ENCODE measurements at regions not wholly inside any gene's neighbourhood (a gene's known extent, or its start where the extent isn't known, plus 50 kb on each side); places are given as distances from the start of the nearest gene placed in this dataset.

- H3K4me1 ChIP-seq, result no peaks in the 10 kb centered on the region
- no peaks in the 10 kb centered on the region for H3K27me3 ChIP-seq (ENCODE audit: control insufficient read depth, insufficient read depth, low read length)
- H3K9me3 ChIP-seq (ENCODE audit: control insufficient read depth, low read length), result no peaks in the 10 kb centered on the region
- no peaks in the 10 kb centered on the region for H3K36me3 ChIP-seq (ENCODE audit: control insufficient read depth, insufficient read depth, low read length)
- H3K4me3 ChIP-seq (ENCODE audit: low read depth, low read length), result no peak overlapping the region
- no peak overlapping the region for H3K27ac ChIP-seq
- no peak overlapping the region for H3K9ac ChIP-seq
- H2AFZ ChIP-seq, result no peak overlapping the region
- no peak overlapping the region for H3K4me2 ChIP-seq (ENCODE audit: low read length)
- no peak for TF ChIP-seq CTCF (IDR thresholded peaks at IDR 0.05)
- H3K79me2 ChIP-seq, result no peaks in the 10 kb centered on the region
Observed at GRCh38 chr18:43506935-43507334, 229.6 kb upstream of the SYT4 start.

GRCh38 chr18:43507842-43508481 lies 230.7 kb upstream of the SYT4 start:
- H3K4me3 ChIP-seq (ENCODE audit: low read depth, low read length), result no peak overlapping the region
- H3K27ac ChIP-seq, result no peak overlapping the region
- H3K9me3 ChIP-seq (ENCODE audit: control insufficient read depth, low read length), result no peaks in the 10 kb centered on the region
- H3K4me2 ChIP-seq (ENCODE audit: low read length), result no peak overlapping the region
- TF ChIP-seq CTCF (IDR thresholded peaks at IDR 0.05), result no peak
- no peaks in the 10 kb centered on the region for H3K27me3 ChIP-seq (ENCODE audit: control insufficient read depth, insufficient read depth, low read length)
- no peaks in the 10 kb centered on the region for H3K36me3 ChIP-seq (ENCODE audit: control insufficient read depth, insufficient read depth, low read length)
- H3K4me1 ChIP-seq, result no peaks in the 10 kb centered on the region
- no peak overlapping the region for H3K9ac ChIP-seq
- no peak overlapping the region for H2AFZ ChIP-seq
- H3K79me2 ChIP-seq, result no peaks in the 10 kb centered on the region

- H3K27me3 ChIP-seq (ENCODE audit: control insufficient read depth, insufficient read depth, low read length), result no peaks in the 10 kb centered on the region
- no peak for TF ChIP-seq CTCF (IDR thresholded peaks at IDR 0.05)
- no peaks in the 10 kb centered on the region for H3K9me3 ChIP-seq (ENCODE audit: control insufficient read depth, low read length)
Observed at GRCh38 chr18:43514747-43515146, 237.5 kb upstream of the SYT4 start.

GRCh38 chr18:43515481-43515880 lies 238.2 kb upstream of the SYT4 start:
- Histone ChIP-seq H2AFZ (no peak overlapping the region), H3K36me3 (ENCODE audit: control insufficient read depth, insufficient read depth, low read length) (no peaks in the 10 kb centered on the region), H3K4me2 (ENCODE audit: low read length) (no peak overlapping the region), H3K27me3 (ENCODE audit: control insufficient read depth, insufficient read depth, low read length) (no peaks in the 10 kb centered on the region), H3K9me3 (ENCODE audit: control insufficient read depth, low read length) (no peaks in the 10 kb centered on the region), H3K4me1 (no peaks in the 10 kb centered on the region), H3K9ac (no peak overlapping the region), H3K27ac (no peak overlapping the region), H3K4me3 (ENCODE audit: low read depth, low read length) (no peak overlapping the region), H3K79me2 (no peaks in the 10 kb centered on the region)
- no peak for TF ChIP-seq CTCF (IDR thresholded peaks at IDR 0.05)

More at GRCh38 chr18:43514747-43515146, 237.5 kb upstream of the SYT4 start:
- Histone ChIP-seq H3K4me2 (ENCODE audit: low read length) (no peak overlapping the region), H3K4me1 (no peaks in the 10 kb centered on the region), H3K9ac (no peak overlapping the region), H3K27ac (no peak overlapping the region), H2AFZ (no peak overlapping the region), H3K4me3 (ENCODE audit: low read depth, low read length) (no peak overlapping the region), H3K36me3 (ENCODE audit: control insufficient read depth, insufficient read depth, low read length) (no peaks in the 10 kb centered on the region), H3K79me2 (no peaks in the 10 kb centered on the region)

GRCh38 chr18:43524260-43524659 lies 247.0 kb upstream of the SYT4 start:
- Histone ChIP-seq H3K9ac (no peak overlapping the region), H3K4me2 (ENCODE audit: low read length) (no peak overlapping the region), H3K4me3 (ENCODE audit: low read depth, low read length) (no peak overlapping the region), H3K4me1 (no peaks in the 10 kb centered on the region), H3K79me2 (no peaks in the 10 kb centered on the region), H3K36me3 (ENCODE audit: control insufficient read depth, insufficient read depth, low read length) (peaks cover 4% of the 10 kb centered on the region), H3K27me3 (ENCODE audit: control insufficient read depth, insufficient read depth, low read length) (no peaks in the 10 kb centered on the region), H3K9me3 (ENCODE audit: control insufficient read depth, low read length) (no peaks in the 10 kb centered on the region), H2AFZ (no peak overlapping the region), H3K27ac (no peak overlapping the region)
- TF ChIP-seq CTCF (IDR thresholded peaks at IDR 0.05), result no peak
